Colonic mucosa (tissue), 4 donors: ENCODE measurements at regions not wholly inside any gene's neighbourhood (a gene's known extent, or its start where the extent isn't known, plus 50 kb on each side); places are given as distances from the start of the nearest gene placed in this dataset.
"Not testable (repeated sequence)": the region's sequence is repeated elsewhere in the genome, so short reads cannot be mapped to it uniquely, and the experiment has no call there.

Source experiments
- DNase-seq: peaks from one replicate; pipeline ENCODE4 v3.0.0-alpha.2; 2020
- H3K27ac ChIP-seq: fragments of 200-600 bp; one replicate; pipeline ENCODE4 v1.8.0; 2021
- H3K27me3 ChIP-seq: fragments of 200-600 bp; one replicate; pipeline ENCODE4 v1.8.0; 2021
- H3K36me3 ChIP-seq: fragments of 200-600 bp; one replicate; pipeline ENCODE4 v1.8.0; 2021
- H3K4me1 ChIP-seq: fragments of 200-600 bp; one replicate; pipeline ENCODE4 v1.8.0; 2021; ENCODE audit warnings: mild to moderate bottlenecking
- H3K4me3 ChIP-seq: fragments of 200-600 bp; one replicate; pipeline ENCODE4 v1.8.0; 2021
- H3K9ac ChIP-seq, 2 donors: one replicate each; pipeline ENCODE4 v1.7.0; 2013; ENCODE audit warnings: control low read depth in 2 of 2, low read depth in 2 of 2, low read length in 2 of 2
- H3K9me3 ChIP-seq: fragments of 200-600 bp; one replicate; pipeline ENCODE4 v1.8.0; 2021
- intact Hi-C: fragments of 100-400 bp; cut with DNase I; formaldehyde crosslinking; loops from one replicate; pipeline ENCODE4 v1.14.1; 2022
- TF ChIP-seq, protein P1 (sequence below): fragments of 200-600 bp; IDR thresholded peaks from one replicate; pipeline ENCODE4 v1.8.0; 2022; ENCODE audit warnings: antibody characterized with exemption, mild to moderate bottlenecking
- donor health status: healthy.
- donor health status: DM: no; HTN: no; CAD: no.
- donor health status: DM: no; HTN: no; CAD: no.

- H3K4me3 ChIP-seq, H3K9me3 ChIP-seq, H3K4me1 ChIP-seq, H3K36me3 ChIP-seq, DNase-seq, H3K27me3 ChIP-seq, intact Hi-C loops, H3K27ac ChIP-seq, H3K9ac ChIP-seq: not testable (repeated sequence)
These were observed 177.7 kb downstream of the OR4F29 start for GRCh38 chr1:273772-274171.

GRCh38 chr1:267815-268214, 183.7 kb downstream of the OR4F29 start:
- H3K27ac ChIP-seq, H3K4me1 ChIP-seq, H3K4me3 ChIP-seq, H3K9ac ChIP-seq, H3K36me3 ChIP-seq, H3K27me3 ChIP-seq, H3K9me3 ChIP-seq, intact Hi-C loops: not testable (repeated sequence)
- DNase-seq: peak; percentile 41
- TF ChIP-seq, protein P1, sequence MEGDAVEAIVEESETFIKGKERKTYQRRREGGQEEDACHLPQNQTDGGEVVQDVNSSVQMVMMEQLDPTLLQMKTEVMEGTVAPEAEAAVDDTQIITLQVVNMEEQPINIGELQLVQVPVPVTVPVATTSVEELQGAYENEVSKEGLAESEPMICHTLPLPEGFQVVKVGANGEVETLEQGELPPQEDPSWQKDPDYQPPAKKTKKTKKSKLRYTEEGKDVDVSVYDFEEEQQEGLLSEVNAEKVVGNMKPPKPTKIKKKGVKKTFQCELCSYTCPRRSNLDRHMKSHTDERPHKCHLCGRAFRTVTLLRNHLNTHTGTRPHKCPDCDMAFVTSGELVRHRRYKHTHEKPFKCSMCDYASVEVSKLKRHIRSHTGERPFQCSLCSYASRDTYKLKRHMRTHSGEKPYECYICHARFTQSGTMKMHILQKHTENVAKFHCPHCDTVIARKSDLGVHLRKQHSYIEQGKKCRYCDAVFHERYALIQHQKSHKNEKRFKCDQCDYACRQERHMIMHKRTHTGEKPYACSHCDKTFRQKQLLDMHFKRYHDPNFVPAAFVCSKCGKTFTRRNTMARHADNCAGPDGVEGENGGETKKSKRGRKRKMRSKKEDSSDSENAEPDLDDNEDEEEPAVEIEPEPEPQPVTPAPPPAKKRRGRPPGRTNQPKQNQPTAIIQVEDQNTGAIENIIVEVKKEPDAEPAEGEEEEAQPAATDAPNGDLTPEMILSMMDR: peak; percentile 58
